Cardiac fibroblast (primary cell): ENCODE measurements at regions not wholly inside any gene's neighbourhood (a gene's known extent, or its start where the extent isn't known, plus 50 kb on each side); places are given as distances from the start of the nearest gene placed in this dataset.

Experiments used
- DNase-seq, 2 donors: peaks; one replicate each; pipeline versions ENCODE4 v3.0.0 to v3.0.0-alpha.2; 2010; ENCODE audit warnings: low read depth in 2 of 2
- H3K4me3 ChIP-seq, 2 donors: replicated peaks in 1 of 2; 1 replicate in 1 of 2; 2 replicates in 1 of 2; pipeline ENCODE4 v1.5.1; 2011; ENCODE audit warnings: low read depth in 2 of 2, low read length in 2 of 2, mild to moderate bottlenecking in 2 of 2, moderate library complexity in 1 of 2
- CTCF ChIP-seq: IDR thresholded peaks from one replicate; pipeline ENCODE4 v1.5.1; 2011; ENCODE audit warnings: low read depth, mild to moderate bottlenecking, low read length, inconsistent platforms

GRCh38 chr6:99219788-99220187 is 129.7 kb downstream of the FAXC start:
- no peak for TF ChIP-seq CTCF
- no peak overlapping the region for H3K4me3 ChIP-seq
- DNase-seq: no peak

GRCh38 chr6:99216959-99217358 is 132.5 kb downstream of the FAXC start:
- H3K4me3 ChIP-seq: no peak overlapping the region
- TF ChIP-seq CTCF: no peak
- DNase-seq: no peak

DNA sequence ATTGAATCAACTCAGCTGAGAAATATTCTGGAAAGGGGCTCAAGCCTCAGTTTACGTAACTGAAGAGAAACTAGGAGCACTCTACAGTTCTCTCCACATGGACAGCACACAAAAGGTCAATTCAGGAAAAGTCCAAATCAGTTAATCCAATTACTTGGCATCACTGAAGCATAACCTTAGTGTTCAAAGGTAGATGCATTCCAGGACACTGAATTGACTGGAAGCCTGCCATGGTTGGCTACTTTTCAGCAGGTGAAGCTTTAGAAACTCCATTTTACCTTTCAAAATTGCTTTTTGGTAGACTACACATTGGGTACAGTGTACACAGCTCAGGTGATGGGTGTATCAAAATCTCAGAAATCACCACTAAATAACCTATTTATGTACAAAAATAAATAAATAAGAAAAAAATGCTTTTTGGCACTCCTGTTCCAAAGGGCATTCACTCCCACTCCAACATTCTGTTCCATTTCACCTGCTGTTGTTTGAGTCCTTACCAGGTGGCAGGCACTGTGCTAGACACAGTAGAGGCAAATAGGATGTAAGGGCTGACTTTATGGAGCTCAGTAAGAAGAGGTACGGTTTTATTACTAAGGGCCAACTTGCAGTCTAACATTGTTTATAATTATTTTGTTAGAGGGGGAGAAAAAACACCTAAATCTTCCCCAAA is 153.4 kb downstream of the FAXC start:
- DNase-seq: no peak
- no peak overlapping the region for H3K4me3 ChIP-seq
- TF ChIP-seq CTCF: no peak

GRCh38 chr6:99192561-99192960 is 156.9 kb downstream of the FAXC start:
- no peak for DNase-seq
- H3K4me3 ChIP-seq: no peak overlapping the region
- no peak for TF ChIP-seq CTCF

GRCh38 chr6:99189823-99190721 is 159.4 kb downstream of the FAXC start:
- no peak overlapping the region for H3K4me3 ChIP-seq
- TF ChIP-seq CTCF: no peak
- no peak for DNase-seq

- TF ChIP-seq CTCF: no peak
- no peak overlapping the region for H3K4me3 ChIP-seq
- DNase-seq: no peak
These were observed 162.0 kb downstream of the FAXC start for GRCh38 chr6:99187429-99187828.
